ENCODE measurements at regions not wholly inside any gene's neighbourhood (a gene's known extent, or its start where the extent isn't known, plus 50 kb on each side); places are given as distances from the start of the nearest gene placed in this dataset.

DNA sequence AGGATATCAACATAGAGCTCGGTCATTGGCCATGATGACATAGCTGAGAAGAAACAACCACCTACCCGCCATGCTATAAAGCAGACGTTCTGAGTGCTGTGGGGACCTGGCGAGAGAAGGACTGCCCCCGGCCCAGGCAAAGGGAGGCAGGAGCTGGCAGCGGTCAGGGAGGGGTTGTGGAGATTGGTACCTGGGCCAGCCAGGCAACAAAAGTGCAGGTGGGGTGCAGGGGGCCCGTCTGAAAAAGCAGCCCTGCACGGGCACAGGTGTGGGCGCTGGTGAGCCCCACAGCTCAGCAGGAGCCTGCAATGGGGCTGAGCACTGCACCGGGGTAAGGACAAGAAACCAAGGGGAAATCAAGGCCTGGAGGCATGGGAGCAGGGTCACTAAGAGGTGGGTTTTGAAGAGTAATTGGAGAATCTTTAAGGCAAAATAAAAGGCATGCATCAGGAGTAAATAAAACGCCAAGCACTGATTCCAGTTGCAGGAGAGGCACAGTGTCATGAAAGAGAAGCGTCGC is 464.0 kb downstream of the EIPR1 start:
- H3K36me3 ChIP-seq = no peaks in the 10 kb centered on the region
- DNase-seq (ENCODE audit: low read depth in 1 of 2, low spot score in 2 of 2) = peak in 1 of 2 experiments; percentile 29
- H3K4me3 ChIP-seq = no peak overlapping the region
- 0 out of 2 replicates have a peak, but pooled peaks cover 2% of the 10 kb centered on the region for H3K9me3 ChIP-seq (replicated peaks)
- no peak overlapping the region for H3K27ac ChIP-seq
- H3K27me3 ChIP-seq (replicated peaks) = no peaks in the 10 kb centered on the region
- H3K4me1 ChIP-seq (replicated peaks) = no peaks in the 10 kb centered on the region

DNA sequence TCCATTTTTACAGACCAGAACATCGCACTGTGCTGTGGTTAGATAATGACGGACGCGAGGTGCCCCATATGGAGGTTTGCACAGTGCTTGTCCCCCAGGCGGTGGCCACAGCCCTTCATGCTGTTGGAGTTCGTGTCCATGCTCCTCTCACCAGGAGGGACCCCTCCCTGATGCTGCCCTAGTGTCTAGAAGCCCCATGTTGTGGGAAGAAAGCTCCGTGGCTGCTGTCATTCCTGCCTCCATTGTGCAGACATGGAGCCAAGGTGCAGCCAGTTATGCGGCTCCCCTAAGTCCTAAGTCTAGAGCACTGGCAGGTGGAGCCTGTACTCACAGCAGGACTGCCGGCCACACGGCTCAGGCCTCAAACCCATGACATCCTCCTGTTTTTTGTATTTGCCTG is 464.9 kb downstream of the EIPR1 start:
- no peaks in the 10 kb centered on the region for H3K9me3 ChIP-seq (replicated peaks)
- H3K27ac ChIP-seq = no peak overlapping the region
- H3K27me3 ChIP-seq (replicated peaks) = no peaks in the 10 kb centered on the region
- H3K36me3 ChIP-seq = no peaks in the 10 kb centered on the region
- no peak overlapping the region for H3K4me3 ChIP-seq
- no peaks in the 10 kb centered on the region for H3K4me1 ChIP-seq (replicated peaks)
- no peak for DNase-seq (ENCODE audit: low read depth in 1 of 2, low spot score in 2 of 2)

DNA sequence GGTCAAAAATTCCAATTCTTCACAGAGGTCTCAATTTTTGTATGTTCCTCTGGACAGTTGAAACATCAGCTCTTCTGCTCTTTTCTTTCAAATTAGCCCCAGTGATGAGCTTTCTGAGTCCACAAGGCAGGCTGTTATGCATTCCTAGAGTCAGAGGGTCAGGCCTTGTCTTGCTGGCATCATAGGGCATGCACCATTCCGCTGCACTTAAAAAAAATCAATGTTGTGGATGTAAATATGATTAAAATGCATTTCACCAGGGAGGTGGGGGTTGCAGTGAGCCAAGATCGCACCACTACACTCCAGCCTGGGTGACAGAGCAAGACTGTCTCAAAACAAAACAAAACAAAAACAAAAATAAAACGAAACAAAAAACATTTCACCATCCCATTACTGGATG is 465.3 kb downstream of the EIPR1 start:
- no peaks in the 10 kb centered on the region for H3K27me3 ChIP-seq (replicated peaks)
- no peak overlapping the region for H3K4me3 ChIP-seq
- no peak for DNase-seq (ENCODE audit: low read depth in 1 of 2, low spot score in 2 of 2)
- H3K4me1 ChIP-seq (replicated peaks) = no peaks in the 10 kb centered on the region
- H3K27ac ChIP-seq = no peak overlapping the region
- no peaks in the 10 kb centered on the region for H3K9me3 ChIP-seq (replicated peaks)
- H3K36me3 ChIP-seq = no peaks in the 10 kb centered on the region

DNA sequence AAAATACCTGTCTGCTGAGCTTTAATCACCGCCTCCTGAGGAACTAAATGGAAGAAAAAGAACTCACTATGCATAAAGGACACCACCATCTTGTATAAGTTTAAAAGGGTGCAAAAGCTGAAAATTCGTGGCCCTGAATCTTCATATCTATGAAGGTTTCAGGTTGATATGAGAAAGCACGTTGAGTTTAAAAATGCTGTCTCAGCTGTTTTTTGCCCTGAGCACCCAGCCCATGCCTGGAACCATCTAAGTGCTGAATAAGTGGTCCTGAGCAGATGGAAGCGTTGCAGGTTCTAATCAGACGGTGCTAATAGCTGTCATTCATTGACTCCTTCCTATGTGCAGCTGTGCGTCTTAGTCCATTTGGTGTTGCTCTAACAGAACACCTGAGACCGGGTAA is 467.4 kb downstream of the EIPR1 start:
- no peaks in the 10 kb centered on the region for H3K4me1 ChIP-seq (replicated peaks)

DNA sequence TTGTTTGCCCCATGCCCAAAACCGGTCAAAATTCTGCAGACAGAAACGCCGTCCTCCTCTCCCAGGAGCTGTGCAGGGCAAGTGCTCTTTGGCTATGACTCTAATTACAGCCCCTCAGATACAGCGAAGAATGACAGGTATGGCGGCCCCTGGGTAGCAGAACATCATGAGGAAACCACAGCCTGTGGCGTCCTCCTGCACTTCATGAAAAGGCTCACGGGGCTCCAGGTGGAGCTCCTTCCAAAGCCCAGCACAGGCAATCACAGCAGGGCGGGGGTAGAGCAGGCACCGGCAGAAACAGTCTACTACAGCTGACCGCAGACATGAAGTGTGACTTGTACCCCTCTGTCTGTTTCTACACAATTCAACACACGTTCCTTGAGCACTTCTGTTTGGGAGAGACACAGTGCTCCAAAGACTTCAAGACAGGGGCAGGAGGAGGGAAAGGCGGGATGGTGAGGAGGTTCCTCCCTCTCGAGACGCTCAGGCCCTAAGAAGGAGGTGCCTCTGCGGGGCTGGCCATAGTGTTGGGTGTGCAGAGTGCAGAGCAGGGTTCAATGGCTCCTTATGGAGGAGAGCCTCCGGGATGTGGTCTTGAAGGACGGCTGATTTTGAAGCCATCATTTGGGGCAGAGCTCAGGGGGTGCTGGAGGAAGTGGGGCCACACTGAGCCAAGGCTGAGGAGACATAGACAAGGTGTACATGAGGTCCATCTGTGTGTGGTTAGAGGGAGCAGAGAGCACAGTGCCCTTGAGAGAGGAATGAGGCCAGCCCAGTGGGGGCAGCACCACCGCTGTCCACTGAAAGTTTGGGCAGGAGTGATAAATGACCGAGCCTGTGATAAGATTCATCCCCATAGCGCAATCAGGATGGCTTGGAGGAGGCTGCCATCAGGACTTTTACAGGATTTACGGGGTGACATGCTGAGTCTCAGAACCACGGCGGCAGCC is 468.3 kb downstream of the EIPR1 start:
- DNase-seq (ENCODE audit: low read depth in 1 of 2, low spot score in 2 of 2) = no peak
- no peaks in the 10 kb centered on the region for H3K9me3 ChIP-seq (replicated peaks)
- no peaks in the 10 kb centered on the region for H3K36me3 ChIP-seq
- no peak overlapping the region for H3K27ac ChIP-seq
- no peaks in the 10 kb centered on the region for H3K4me1 ChIP-seq (replicated peaks)
- no peak overlapping the region for H3K4me3 ChIP-seq
- H3K27me3 ChIP-seq (replicated peaks) = no peaks in the 10 kb centered on the region

More for the DNA sequence above, 467.4 kb downstream of the EIPR1 start:
- H3K27me3 ChIP-seq (replicated peaks) = no peaks in the 10 kb centered on the region
- H3K9me3 ChIP-seq (replicated peaks) = no peaks in the 10 kb centered on the region
- H3K27ac ChIP-seq = no peak overlapping the region
- H3K36me3 ChIP-seq = no peaks in the 10 kb centered on the region
- no peak for DNase-seq (ENCODE audit: low read depth in 1 of 2, low spot score in 2 of 2)
- H3K4me3 ChIP-seq = no peak overlapping the region

DNA sequence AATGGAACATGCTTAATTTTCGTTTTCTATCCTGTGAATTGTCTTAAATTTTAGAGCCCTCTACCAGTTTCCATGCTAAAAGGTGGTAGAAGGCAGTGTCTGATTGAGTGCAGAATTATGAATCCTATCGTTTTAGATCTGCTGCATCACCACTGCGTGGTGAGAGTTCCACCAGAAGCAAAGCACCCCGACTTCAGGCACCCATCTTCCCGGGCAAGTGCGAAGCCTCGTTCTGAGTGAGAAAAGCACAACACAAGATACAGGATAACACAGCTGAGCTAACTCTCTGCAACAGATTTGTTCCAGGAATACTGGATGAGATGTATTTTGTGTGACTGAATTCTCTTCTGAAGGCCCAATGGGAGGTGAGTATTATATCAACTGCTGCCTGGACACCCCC is 471.5 kb downstream of the EIPR1 start:
- Histone ChIP-seq H3K27me3 (replicated peaks) (no peaks in the 10 kb centered on the region), H3K4me3 (no peak overlapping the region), H3K27ac (no peak overlapping the region), H3K36me3 (no peaks in the 10 kb centered on the region), H3K9me3 (replicated peaks) (0 out of 2 replicates have a peak, but pooled peaks cover 3% of the 10 kb centered on the region), H3K4me1 (replicated peaks) (no peaks in the 10 kb centered on the region)
- DNase-seq (ENCODE audit: low read depth in 1 of 2, low spot score in 2 of 2) = no peak

DNA sequence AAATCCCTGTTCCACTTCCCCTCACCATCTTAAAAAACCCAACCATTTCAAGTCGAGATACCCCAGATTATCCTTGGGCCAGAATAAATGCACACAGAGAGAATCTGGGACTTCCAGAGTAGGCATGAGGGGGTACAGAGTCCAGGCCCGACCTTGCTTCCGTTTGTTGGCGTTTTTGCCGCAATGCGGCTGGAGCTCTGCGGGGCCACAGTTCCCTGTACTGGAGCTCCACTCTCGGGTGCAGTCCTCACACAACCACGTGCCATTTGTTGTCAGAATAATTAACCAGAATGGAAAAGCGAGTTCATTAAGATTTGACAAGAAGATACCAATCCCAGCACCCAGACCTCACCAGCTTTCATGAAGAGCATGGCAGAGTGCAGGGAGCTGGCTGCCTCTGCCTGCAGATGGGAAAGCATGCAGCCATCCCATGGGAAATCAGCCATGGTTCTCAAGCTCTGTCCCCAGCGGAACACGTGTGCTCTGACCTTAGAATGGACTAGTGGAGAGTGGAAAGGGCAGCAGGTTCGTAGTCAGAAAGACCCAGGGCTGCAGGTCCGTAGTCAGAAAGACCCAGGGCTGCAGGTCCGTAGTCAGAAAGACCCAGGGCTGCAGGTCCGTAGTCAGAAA is 472.8 kb downstream of the EIPR1 start:
- Histone ChIP-seq H3K36me3 (no peaks in the 10 kb centered on the region), H3K27me3 (replicated peaks) (no peaks in the 10 kb centered on the region), H3K9me3 (replicated peaks) (peaks cover 3% of the 10 kb centered on the region; the same call in 1 of the 2 replicates), H3K4me1 (replicated peaks) (no peaks in the 10 kb centered on the region), H3K27ac (no peak overlapping the region), H3K4me3 (no peak overlapping the region)
- peak in 1 of 2 experiments; percentile 13 for DNase-seq (ENCODE audit: low read depth in 1 of 2, low spot score in 2 of 2)

DNA sequence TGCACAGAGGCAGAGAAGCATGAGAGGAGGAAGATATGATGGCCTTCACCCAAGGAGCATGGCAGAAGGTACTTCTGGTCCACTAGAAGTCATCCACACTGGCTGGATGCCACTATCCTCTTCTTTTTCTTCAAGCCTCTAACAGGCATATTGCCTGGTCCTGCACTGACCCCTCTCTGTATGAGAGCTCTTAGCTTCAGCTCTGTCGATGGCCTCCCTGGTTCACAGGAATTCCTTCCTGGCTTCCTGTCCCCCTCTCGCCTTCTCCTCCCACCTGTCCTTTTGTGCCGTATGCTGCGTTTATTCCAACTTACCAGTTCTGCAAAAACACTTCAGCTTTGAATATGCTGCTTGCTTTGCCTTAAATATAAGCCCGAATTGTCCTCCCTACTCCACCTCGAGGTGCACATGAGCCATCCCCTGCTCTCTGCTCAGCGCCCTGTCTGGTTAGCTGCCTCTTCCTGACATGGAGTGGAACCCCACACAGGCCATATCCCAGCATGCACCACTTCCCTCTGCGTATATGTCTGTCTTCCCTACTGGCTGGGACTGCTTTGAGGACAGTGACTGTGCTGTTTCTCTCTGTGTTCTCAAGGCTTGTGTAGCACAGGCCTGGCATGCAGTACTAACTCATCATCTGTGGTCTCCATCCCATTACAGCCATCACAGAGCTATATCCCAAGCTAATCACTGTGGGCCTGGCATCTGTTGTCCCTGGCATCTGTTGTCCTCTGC is 474.9 kb downstream of the EIPR1 start:
- H3K27me3 ChIP-seq (replicated peaks) = no peaks in the 10 kb centered on the region
- H3K4me3 ChIP-seq = no peak overlapping the region
- H3K36me3 ChIP-seq = no peaks in the 10 kb centered on the region
- no peaks in the 10 kb centered on the region for H3K4me1 ChIP-seq (replicated peaks)
- no peak overlapping the region for H3K27ac ChIP-seq
- peak in 1 of 2 experiments; percentile 11 for DNase-seq (ENCODE audit: low read depth in 1 of 2, low spot score in 2 of 2)
- peaks cover 7% of the 10 kb centered on the region; the same call in 1 of the 2 replicates for H3K9me3 ChIP-seq (replicated peaks)

DNA sequence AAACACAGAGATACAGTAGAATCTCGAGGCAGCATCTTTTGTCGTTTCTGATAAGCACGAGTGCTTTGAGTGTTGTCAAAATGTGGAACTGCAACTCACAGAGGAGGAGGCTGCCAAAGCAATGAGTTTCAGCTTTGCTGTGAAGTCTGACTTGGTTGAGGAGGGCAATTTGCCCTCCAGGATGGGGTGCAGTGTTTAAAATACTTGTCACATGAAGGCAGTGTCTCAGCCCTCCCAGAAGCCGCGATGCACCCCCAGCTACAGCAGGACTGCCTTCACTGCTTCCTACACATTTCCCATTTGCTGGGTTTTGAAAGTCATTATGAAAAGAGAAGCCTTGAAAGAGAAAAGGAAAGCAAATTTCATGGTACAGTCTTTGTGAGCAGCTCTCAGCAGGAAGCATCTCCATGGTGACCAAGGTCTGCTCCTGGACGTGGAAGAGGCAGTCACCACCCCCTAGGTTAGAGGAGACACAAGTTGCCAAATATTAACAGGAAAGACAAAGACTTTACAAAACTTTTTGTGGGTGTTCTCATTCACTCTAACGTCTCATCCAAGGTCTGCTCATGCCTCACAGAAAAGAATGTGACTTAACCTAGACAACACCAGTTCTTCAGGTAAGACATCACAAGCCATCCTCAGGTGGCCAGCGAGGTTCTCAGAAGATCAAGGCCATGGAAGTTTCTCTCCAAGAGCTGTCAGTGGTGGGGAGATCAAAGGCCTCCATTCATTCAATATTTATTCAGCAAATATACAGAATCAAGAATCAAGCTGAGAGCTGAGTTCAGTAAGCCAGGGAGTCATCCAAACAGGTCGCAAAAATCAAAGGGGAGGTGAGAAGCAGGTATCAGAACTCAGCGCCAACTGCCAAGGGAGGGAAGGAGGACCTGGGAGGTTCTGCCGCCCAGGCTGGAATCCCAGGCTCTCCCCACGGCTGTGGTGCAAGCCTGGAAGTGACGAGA is 476.0 kb downstream of the EIPR1 start:
- Histone ChIP-seq H3K27me3 (replicated peaks) (no peaks in the 10 kb centered on the region), H3K4me1 (replicated peaks) (no peaks in the 10 kb centered on the region), H3K27ac (no peak overlapping the region), H3K4me3 (no peak overlapping the region), H3K9me3 (replicated peaks) (peaks cover 7% of the 10 kb centered on the region; the same call in 1 of the 2 replicates), H3K36me3 (no peaks in the 10 kb centered on the region)
- peak in 1 of 2 experiments; percentile 22 for DNase-seq (ENCODE audit: low read depth in 1 of 2, low spot score in 2 of 2)

DNA sequence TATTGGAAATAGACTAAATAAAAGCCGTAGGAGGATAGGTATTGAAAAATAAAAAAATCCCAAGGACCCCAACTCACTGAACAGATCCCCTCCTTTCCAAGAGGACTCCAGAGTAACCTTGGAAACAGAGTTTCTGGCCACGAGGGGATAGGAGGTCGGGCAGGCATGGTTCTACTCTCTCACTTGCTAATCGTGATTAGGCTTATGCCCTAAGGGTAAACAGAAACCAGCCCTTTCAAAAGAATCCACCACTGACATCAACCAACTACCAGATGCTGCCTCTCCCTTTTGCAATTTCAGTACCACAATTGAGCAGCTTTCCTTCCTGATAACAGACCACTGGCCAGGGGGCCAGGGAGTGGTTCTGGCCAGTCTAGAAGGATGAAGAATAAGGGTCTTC is 477.8 kb downstream of the EIPR1 start:
- Histone ChIP-seq H3K4me1 (replicated peaks) (no peaks in the 10 kb centered on the region), H3K9me3 (replicated peaks) (peaks cover 13% of the 10 kb centered on the region; the same call in 1 of the 2 replicates), H3K27ac (no peak overlapping the region), H3K36me3 (no peaks in the 10 kb centered on the region), H3K27me3 (replicated peaks) (no peaks in the 10 kb centered on the region), H3K4me3 (no peak overlapping the region)
- peak in 1 of 2 experiments; percentile 5 for DNase-seq (ENCODE audit: low read depth in 1 of 2, low spot score in 2 of 2)

DNA sequence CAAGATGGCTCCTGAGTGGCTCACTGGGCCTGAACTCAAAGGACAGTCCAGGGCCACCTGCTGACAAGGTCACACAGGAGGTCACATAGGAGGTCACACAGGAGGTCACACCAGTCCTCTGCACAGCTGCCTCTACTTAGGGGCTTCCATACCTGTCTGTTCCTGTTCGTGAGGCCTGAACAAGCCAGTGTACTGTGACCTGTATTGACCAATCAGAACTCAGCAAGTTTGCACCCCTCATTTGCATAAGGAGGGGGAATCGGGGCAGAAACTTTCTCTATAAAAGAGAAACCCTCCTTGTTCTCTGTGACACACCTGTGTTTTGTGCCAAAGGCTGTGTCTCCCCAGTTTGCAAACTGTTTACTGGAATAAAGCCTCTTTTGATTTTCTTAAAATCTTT is 478.9 kb downstream of the EIPR1 start:
- H3K4me1 ChIP-seq (replicated peaks) = no peaks in the 10 kb centered on the region
- H3K36me3 ChIP-seq = no peaks in the 10 kb centered on the region
- peaks cover 13% of the 10 kb centered on the region; the same call in 1 of the 2 replicates for H3K9me3 ChIP-seq (replicated peaks)
- DNase-seq (ENCODE audit: low read depth in 1 of 2, low spot score in 2 of 2) = peak in 1 of 2 experiments; percentile 11
- H3K27me3 ChIP-seq (replicated peaks) = no peaks in the 10 kb centered on the region
- no peak overlapping the region for H3K27ac ChIP-seq
- no peak overlapping the region for H3K4me3 ChIP-seq

DNA sequence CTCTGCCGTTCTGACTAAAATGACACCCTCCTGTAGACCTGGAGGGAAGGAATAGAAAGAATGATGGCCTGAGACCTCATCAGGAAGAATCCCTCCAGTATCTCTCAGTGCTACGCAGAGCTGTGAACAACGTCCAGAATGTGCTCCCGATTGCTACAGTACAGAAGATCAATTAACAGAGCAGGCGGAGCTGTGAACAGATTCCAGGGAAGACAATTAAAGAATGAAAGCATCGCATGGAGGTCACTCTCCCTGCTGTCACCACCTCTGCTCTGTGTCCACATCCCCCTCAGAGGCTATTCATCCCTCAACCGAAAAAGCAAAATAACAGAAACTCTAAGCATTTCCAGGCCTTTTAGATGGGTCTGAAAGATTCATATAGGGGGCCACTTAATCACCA is 481.0 kb downstream of the EIPR1 start:
- no peaks in the 10 kb centered on the region for H3K4me1 ChIP-seq (replicated peaks)
- H3K36me3 ChIP-seq = no peaks in the 10 kb centered on the region
- no peak for DNase-seq (ENCODE audit: low read depth in 1 of 2, low spot score in 2 of 2)
- no peak overlapping the region for H3K4me3 ChIP-seq
- H3K27me3 ChIP-seq (replicated peaks) = no peaks in the 10 kb centered on the region
- H3K9me3 ChIP-seq (replicated peaks) = peaks cover 10% of the 10 kb centered on the region
- H3K27ac ChIP-seq = no peak overlapping the region
